Skin epidermis (tissue), 12 donors: ENCODE measurements at regions not wholly inside any gene's neighbourhood (a gene's known extent, or its start where the extent isn't known, plus 50 kb on each side); places are given as distances from the start of the nearest gene placed in this dataset.
A peak's percentile ranks its signal among the peaks of the same experiment; 100 is the strongest.

Experiments used
- H3K27ac ChIP-seq, 21 experiments: fragments of 200-600 bp; sonication (generic) in 11 of 21; one replicate each; pipeline ENCODE4 v1.5.0; 2020; ENCODE audit warnings: mild to moderate bottlenecking in 3 of 21, inconsistent platforms in 2 of 21, moderate library complexity in 2 of 21
- H3K4me3 ChIP-seq, 7 experiments: fragments of 200-600 bp; sonication (generic) in 2 of 7; one replicate each; pipeline ENCODE4 v1.5.0; 2020; ENCODE audit warnings: inconsistent platforms in 2 of 7, mild to moderate bottlenecking in 2 of 7, moderate library complexity in 1 of 7

DNA sequence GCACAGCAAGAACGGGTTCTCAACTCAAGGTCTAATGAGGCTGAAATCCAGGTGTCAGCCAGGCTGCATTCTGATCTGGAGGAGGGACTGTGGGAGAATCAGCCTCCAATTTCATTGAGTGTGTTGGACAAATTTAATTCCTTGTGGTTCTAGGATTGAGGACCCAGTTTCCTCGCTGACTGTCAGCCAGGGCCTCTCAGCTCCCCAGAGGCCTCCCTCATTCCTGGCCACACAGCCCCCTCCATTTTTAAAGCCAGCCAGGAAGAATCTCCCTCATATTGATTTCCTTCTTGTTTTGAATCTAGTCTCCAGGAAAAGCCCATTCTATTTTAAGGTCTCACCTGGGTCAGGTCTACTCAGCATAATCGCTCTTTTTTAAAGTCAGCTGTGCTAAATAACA, 73.7 kb upstream of the ARMC2 start:
- Histone ChIP-seq H3K27ac (no peak overlapping the region), H3K4me3 (no peak overlapping the region)

DNA sequence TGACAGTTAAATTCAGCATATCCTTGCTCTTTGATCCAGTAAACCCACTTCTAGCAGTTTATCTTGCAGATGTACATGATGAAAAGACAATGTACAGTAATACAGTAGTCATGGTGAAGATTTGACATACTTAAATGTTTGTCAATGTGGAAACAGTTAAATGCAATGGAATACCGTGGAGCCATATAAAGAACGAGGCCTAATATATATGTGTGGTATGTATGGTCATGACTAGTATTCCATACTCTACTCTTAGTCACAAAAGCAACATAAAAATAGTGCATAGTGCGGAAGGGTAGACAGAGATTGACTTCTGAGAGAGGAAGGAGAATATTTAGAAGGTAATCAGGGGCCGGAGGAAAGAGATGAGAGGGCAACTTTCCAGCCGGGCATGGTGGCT, 70.7 kb upstream of the ARMC2 start:
- Histone ChIP-seq H3K27ac (no peak overlapping the region), H3K4me3 (no peak overlapping the region)

DNA sequence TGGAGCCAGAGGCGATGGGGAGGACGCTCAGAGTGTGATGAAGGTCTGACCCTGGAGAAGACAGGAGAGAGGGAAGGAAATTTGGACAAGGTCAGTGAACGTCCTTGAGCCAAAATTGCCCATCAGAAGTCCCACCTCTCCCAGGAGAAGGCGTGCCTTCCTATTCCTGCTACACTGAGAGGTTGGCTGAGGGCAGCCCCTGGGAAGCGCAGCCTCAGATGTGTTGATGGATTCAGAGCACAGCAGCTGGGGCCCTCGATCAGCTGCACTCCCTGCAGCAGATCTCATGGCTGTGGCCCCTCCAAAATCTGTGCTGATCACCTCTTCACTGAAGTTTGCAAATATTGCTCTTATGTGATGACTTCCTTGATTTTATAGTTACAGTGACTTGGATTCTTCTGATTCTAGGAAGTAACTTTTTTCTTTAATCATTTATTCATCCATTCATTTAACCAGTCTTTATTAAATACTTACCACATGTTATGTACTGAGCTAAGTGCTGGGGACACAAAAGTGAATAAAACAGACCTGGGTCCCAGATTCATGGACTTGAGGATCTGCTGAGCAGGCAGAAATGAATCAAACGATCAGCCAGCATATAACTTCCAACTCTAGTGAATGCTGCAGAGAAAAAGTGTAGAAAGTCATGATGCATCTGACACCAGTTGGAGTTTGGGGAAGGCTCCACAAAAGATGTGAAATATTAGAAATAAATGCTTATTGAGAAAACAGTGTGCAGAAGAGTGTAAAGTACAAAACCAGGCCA, 69.6 kb upstream of the ARMC2 start:
- no peak overlapping the region for H3K27ac ChIP-seq

DNA sequence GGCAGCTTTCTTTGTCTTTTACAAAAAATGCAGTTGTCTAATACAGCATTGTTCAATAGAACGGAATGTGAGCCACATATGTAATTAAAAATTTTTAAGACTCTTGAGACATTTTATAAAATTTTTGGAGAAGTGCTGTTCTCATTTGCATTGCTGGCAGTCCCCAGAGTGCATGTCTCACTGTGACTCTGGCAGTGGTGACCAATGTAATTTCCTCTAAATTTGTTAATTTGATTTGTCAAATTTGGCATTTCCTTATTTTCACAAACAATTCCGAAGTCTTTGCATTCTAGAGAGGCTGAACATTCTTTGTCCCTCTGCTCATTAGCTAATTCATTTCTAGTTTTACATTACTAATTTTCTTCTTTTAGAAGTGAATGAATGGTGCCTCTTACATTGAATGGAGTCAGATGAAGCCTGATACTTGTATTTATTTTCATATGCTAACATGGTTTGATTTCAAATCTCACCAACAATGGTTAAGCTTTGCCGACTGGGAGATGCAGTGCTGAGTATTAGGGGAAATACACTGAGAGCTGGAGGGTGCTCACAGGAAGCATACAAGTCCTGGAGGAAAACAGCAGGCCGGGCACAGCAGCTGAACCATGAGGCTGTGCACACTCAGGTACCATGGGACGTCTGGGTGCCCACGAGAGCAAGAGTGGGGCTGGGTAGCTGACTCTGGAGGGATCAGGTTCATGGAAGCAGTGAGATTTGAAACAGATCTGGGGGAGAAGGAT, 68.5 kb upstream of the ARMC2 start:
- H3K27ac ChIP-seq = no peak overlapping the region

More for the DNA sequence above, 69.6 kb upstream of the ARMC2 start:
- no peak overlapping the region for H3K4me3 ChIP-seq

DNA sequence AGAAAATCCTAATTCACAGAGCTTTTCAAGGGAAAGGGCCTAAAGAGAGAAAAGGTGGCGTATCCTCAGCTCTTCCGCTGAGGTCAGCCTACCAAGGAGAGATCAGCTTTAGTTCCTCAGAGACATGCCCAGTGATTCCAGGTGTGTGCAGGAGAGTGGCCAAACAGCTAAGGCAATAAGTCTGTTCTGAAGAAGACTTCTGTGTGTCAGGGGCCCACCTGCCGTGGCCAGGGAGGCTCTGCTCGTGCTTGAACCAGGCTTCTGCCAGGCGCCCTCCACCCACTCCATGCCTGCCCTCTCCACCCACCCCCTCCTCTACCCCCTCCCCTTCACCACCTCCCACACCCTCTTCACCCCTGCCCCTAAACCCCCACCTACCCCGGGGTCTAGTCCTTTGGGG, 67.4 kb upstream of the ARMC2 start:
- no peak overlapping the region for H3K27ac ChIP-seq
- H3K4me3 ChIP-seq = no peak overlapping the region

More for the DNA sequence above, 68.5 kb upstream of the ARMC2 start:
- no peak overlapping the region for H3K4me3 ChIP-seq

GRCh38 chr6:108781419-108782100, 66.7 kb upstream of the ARMC2 start:
- Histone ChIP-seq H3K27ac (peak overlapping the region in 5 of 21 experiments; percentile 25 to 69 (median 51)), H3K4me3 (peak overlapping the region; percentile 30 to 45 (median 35))

- Histone ChIP-seq H3K27ac (peak overlapping the region in 7 of 21 experiments; percentile 25 to 69 (median 51)), H3K4me3 (peak overlapping the region; percentile 30 to 45 (median 35))
These were observed 65.8 kb upstream of the ARMC2 start for GRCh38 chr6:108782179-108783041.

GRCh38 chr6:108785653-108786052, 62.6 kb upstream of the ARMC2 start:
- Histone ChIP-seq H3K4me3 (no peak overlapping the region), H3K27ac (no peak overlapping the region)

GRCh38 chr6:108788416-108788815, 59.8 kb upstream of the ARMC2 start:
- no peak overlapping the region for H3K27ac ChIP-seq
- no peak overlapping the region for H3K4me3 ChIP-seq

GRCh38 chr6:108789475-108789874, 58.7 kb upstream of the ARMC2 start:
- no peak overlapping the region for H3K27ac ChIP-seq

GRCh38 chr6:108791700-108792099, 56.5 kb upstream of the ARMC2 start:
- Histone ChIP-seq H3K4me3 (no peak overlapping the region), H3K27ac (no peak overlapping the region)

More at GRCh38 chr6:108789475-108789874, 58.7 kb upstream of the ARMC2 start:
- no peak overlapping the region for H3K4me3 ChIP-seq

- no peak overlapping the region for H3K27ac ChIP-seq
- H3K4me3 ChIP-seq = no peak overlapping the region
These were observed 54.5 kb upstream of the ARMC2 start for GRCh38 chr6:108793516-108794251.

- Histone ChIP-seq H3K27ac (no peak overlapping the region), H3K4me3 (no peak overlapping the region)
These were observed 53.1 kb upstream of the ARMC2 start for GRCh38 chr6:108795122-108795521.

GRCh38 chr6:108795814-108796213, 52.4 kb upstream of the ARMC2 start:
- Histone ChIP-seq H3K27ac (no peak overlapping the region), H3K4me3 (no peak overlapping the region)

DNA sequence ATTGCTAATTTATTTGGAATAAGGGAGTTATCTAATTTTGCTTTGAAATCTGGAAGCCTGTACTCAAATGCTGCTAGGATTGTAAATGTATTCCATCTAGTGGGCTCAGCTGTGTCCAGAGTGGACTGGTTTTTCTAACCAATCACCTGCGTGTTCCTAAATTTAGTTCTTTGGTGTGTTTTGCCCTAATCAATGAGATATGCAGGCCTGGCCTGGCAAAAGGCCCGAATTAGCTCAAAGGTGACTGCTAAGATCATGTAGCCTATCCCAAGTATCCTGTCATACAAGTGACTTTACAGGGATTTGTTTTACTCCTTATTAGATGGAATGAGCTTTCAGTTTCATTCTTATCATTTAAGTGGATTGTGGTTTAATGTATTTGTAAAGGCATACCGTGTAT, 51.3 kb upstream of the ARMC2 start:
- Histone ChIP-seq H3K27ac (no peak overlapping the region), H3K4me3 (no peak overlapping the region)

DNA sequence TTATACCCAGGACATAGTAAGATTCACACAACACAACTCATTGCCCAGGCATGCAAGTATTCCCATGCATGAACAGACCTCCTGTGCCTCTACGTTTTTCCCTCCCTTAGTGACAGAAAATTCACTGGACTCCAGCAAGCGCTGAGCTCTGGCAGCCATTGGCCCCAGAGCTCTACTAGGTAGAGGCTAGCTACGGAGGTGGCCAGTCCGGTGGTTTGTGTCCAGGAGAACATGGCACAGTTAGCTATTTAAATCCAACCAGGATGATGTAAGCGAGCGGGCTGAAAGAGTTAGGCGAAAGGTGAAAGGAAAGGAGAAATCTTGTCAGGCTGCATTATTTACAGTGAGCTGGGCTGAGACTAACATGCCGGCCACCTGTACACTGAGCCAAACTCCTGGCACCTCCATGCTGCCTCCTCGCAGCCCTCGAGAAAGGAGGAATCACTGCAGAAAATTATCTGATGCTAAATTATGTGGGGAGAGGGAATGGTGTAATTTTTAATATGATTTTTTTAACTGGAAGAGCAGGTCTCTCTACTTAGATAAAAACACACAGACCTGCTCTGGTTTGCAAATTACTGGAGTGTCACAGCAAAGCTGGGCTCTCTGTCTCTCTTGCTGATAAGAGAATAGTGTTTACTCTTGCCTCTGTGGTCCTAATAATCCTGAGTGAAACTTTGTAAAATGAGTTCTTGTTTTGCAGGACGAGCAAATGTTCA, 50.1 kb upstream of the ARMC2 start:
- Histone ChIP-seq H3K27ac (peak overlapping the region in 5 of 21 experiments; percentile 15 to 66 (median 24)), H3K4me3 (no peak overlapping the region)
